ENCODE measurements at regions not wholly inside any gene's neighbourhood (a gene's known extent, or its start where the extent isn't known, plus 50 kb on each side); places are given as distances from the start of the nearest gene placed in this dataset.
"Not testable (repeated sequence)": the region's sequence is repeated elsewhere in the genome, so short reads cannot be mapped to it uniquely, and the experiment has no call there.

- TF ChIP-seq MAX (IDR thresholded peaks at IDR 0.05; ENCODE audit: low read depth, low read length) (no peak), MYC (IDR thresholded peaks at IDR 0.05; ENCODE audit: low read depth, low read length) (no peak), POLR2A (IDR thresholded peaks at IDR 0.05; ENCODE audit: extremely low read depth, insufficient read length) (no peak)
- TF ChIP-seq, protein P1, sequence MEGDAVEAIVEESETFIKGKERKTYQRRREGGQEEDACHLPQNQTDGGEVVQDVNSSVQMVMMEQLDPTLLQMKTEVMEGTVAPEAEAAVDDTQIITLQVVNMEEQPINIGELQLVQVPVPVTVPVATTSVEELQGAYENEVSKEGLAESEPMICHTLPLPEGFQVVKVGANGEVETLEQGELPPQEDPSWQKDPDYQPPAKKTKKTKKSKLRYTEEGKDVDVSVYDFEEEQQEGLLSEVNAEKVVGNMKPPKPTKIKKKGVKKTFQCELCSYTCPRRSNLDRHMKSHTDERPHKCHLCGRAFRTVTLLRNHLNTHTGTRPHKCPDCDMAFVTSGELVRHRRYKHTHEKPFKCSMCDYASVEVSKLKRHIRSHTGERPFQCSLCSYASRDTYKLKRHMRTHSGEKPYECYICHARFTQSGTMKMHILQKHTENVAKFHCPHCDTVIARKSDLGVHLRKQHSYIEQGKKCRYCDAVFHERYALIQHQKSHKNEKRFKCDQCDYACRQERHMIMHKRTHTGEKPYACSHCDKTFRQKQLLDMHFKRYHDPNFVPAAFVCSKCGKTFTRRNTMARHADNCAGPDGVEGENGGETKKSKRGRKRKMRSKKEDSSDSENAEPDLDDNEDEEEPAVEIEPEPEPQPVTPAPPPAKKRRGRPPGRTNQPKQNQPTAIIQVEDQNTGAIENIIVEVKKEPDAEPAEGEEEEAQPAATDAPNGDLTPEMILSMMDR (IDR thresholded peaks at IDR 0.05; ENCODE audit: low read depth, low read length), result no peak
- no peak for DNase-seq (ENCODE audit: low read depth)
- no peak overlapping the region for H3K4me3 ChIP-seq (ENCODE audit: low read depth, low read length)
Observed at GRCh38 chr14:105884808-105885281, 358.5 kb downstream of the TMEM121 start.

- TF ChIP-seq, protein P1 (IDR thresholded peaks at IDR 0.05; ENCODE audit: low read depth, low read length), result no peak
- TF ChIP-seq POLR2A (IDR thresholded peaks at IDR 0.05; ENCODE audit: extremely low read depth, insufficient read length) (no peak), MAX (IDR thresholded peaks at IDR 0.05; ENCODE audit: low read depth, low read length) (no peak), MYC (IDR thresholded peaks at IDR 0.05; ENCODE audit: low read depth, low read length) (no peak)
- no peak for DNase-seq (ENCODE audit: low read depth)
- H3K4me3 ChIP-seq (ENCODE audit: low read depth, low read length), result no peak overlapping the region
Observed at GRCh38 chr14:105885561-105886320, 359.4 kb downstream of the TMEM121 start.

DNA sequence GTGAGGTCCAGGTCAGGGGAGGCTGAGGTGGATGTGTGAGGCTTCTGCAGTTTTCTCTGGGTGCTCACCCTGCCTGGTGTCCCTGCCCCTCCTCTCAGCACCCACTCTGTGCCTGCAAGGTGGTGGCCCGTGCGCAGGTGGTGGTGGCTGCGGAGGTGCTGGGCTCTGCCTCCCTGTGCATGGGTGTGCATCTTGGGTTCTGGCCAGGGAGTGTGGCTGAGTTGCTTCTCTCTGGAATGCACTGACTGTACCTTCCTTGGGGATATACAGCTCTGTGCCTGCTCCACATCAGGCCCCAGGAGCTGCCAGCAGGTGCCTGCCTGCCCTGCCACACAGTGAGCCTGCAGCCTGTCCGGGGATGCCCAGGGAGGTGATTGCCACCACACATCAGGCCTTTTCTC, 360.4 kb downstream of the TMEM121 start:
- not testable (repeated sequence) for DNase-seq (ENCODE audit: low read depth); H3K4me3 ChIP-seq (ENCODE audit: low read depth, low read length)

DNA sequence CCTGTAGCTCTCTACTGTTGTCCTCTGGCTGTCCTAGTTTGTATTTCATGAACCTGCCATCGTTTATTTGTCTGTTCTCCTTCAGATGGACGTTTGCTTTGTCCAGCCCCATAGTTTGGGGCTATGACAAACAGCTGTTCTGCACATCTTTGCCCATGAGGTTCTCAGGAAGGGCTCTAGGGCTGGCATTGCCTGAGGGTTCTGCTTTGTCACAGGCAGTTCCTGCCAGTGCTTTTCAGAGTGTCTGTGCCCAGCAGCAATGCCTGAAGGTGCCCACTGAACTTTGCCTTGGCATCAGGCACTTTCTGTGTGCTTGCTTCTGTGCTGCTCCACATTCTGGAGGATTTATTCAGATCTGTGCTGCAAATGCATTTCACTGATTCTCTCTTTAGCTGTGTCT, 361.3 kb downstream of the TMEM121 start:
- TF ChIP-seq MAX (IDR thresholded peaks at IDR 0.05; ENCODE audit: low read depth, low read length) (no peak), MYC (IDR thresholded peaks at IDR 0.05; ENCODE audit: low read depth, low read length) (no peak), POLR2A (IDR thresholded peaks at IDR 0.05; ENCODE audit: extremely low read depth, insufficient read length) (no peak)
- TF ChIP-seq, protein P1 (IDR thresholded peaks at IDR 0.05; ENCODE audit: low read depth, low read length), result no peak
- DNase-seq (ENCODE audit: low read depth), result no peak
- H3K4me3 ChIP-seq (ENCODE audit: low read depth, low read length), result no peak overlapping the region

DNA sequence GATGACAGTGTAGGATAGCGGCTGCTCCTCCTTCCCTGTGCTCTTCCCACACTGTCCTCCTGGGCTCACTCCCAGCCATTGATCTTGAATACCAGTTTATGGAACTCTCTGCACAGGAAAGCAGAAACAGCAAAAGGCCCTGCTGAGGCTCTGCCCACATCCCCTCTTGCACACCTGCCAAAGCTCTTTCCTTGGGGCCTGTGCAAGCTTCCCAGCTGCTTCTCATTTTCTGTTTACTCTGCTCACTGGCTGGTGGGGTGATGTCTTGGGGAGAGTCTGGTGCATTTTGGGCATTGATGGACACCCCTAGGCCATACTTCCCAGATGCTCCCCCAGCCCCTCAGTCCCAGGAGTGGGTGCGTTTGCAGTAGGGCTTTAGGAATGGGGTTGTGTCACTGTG, 361.8 kb downstream of the TMEM121 start:
- TF ChIP-seq, protein P1 (IDR thresholded peaks at IDR 0.05; ENCODE audit: low read depth, low read length), result no peak
- TF ChIP-seq MAX (IDR thresholded peaks at IDR 0.05; ENCODE audit: low read depth, low read length), result no peak
- TF ChIP-seq MYC (IDR thresholded peaks at IDR 0.05; ENCODE audit: low read depth, low read length), result no peak
- TF ChIP-seq POLR2A (IDR thresholded peaks at IDR 0.05; ENCODE audit: extremely low read depth, insufficient read length), result no peak
- DNase-seq (ENCODE audit: low read depth), result peak; percentile 46
- H3K4me3 ChIP-seq (ENCODE audit: low read depth, low read length), result no peak overlapping the region

DNA sequence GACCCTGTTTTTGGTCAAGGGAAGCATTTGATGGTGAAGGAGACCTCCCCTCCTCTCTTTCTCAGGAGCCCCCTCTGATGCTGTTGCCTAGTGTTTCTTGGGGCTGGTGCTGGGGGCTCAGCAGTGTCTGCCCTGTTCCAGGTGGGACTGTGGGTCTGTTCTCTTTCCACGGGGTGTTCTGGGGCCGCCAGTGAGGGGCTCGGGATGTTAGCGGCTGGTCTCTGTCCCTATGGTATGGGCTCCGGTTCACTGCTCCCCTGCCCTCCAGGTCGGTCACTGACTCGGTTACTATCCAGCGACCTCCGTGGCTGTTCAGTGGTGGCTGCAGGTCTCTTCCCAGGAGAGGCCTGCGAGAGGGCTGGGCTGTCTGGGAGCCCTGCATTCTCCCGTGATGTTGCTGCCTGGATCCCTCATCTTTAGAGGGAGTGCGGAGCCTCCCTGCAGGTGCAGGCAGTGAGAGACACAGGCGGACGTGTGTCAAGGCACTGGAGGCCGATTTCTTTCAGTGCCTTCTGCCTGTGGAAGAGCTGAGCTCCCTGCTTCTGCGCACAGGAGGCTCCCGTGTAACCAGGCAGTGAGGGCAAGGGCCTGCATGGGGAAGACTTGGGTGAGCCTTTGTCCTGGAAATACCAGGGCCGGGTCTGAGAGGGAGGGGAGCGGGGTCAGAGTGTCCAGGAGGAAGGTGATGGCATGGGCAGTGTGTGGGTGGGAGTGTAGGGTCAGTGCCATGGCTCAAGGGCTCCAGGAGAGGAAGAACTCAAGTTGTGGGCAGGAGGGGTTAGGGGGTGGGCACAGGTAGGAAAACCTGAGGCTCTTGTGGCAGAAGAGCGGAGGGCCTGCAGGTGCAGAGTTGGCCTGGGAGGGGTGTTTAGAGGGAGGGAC, 362.6 kb downstream of the TMEM121 start:
- TF ChIP-seq, protein P1 (IDR thresholded peaks at IDR 0.05; ENCODE audit: low read depth, low read length), result no peak
- no peak for TF ChIP-seq MYC (IDR thresholded peaks at IDR 0.05; ENCODE audit: low read depth, low read length)
- no peak for TF ChIP-seq POLR2A (IDR thresholded peaks at IDR 0.05; ENCODE audit: extremely low read depth, insufficient read length)
- TF ChIP-seq MAX (IDR thresholded peaks at IDR 0.05; ENCODE audit: low read depth, low read length), result no peak
- no peak for DNase-seq (ENCODE audit: low read depth)
- H3K4me3 ChIP-seq (ENCODE audit: low read depth, low read length), result no peak overlapping the region

All from NB4 (cell line).